GM12892 (cell line): ENCODE measurements at regions not wholly inside any gene's neighbourhood (a gene's known extent, or its start where the extent isn't known, plus 50 kb on each side); places are given as distances from the start of the nearest gene placed in this dataset.

Experiments used
- DNase-seq: peaks from one replicate; pipeline ENCODE4 v3.0.0; 2011; ENCODE audit not compliant: insufficient read length
- FAIRE-seq: peaks from 2 replicates; lab custom pipeline; 2011; peaks lifted over from hg19 to GRCh38; lab: Jason Lieb, UNC
- POLR2A ChIP-seq: IDR thresholded peaks from 2 replicates; pipeline ENCODE4 v1.6.1; 2011; ENCODE audit warnings: low read depth, low read length, control low read depth
- POLR2AphosphoS5 ChIP-seq: IDR thresholded peaks from 2 replicates; pipeline ENCODE4 v1.6.1; 2011; ENCODE audit warnings: low read depth, low read length, control low read depth
- TAF1 ChIP-seq: IDR thresholded peaks from 2 replicates; pipeline ENCODE4 v1.6.1; 2011; ENCODE audit warnings: low read depth, mild to moderate bottlenecking, control low read depth, low read length, borderline replicate concordance

GRCh38 chr12:58034712-58035111 lies 93.3 kb downstream of the ATP23 start:
- no peak for DNase-seq

GRCh38 chr12:58041441-58041840 lies 100.1 kb downstream of the ATP23 start:
- TF ChIP-seq TAF1 (no peak), POLR2AphosphoS5 (no peak)
- FAIRE-seq (no peak), DNase-seq (no peak)

More at GRCh38 chr12:58034712-58035111, 93.3 kb downstream of the ATP23 start:
- no peak for TF ChIP-seq POLR2A
- TF ChIP-seq TAF1: no peak
- no peak for TF ChIP-seq POLR2AphosphoS5
- FAIRE-seq: no peak

GRCh38 chr12:58044966-58045365 lies 103.6 kb downstream of the ATP23 start:
- no peak for TF ChIP-seq TAF1
- no peak for TF ChIP-seq POLR2AphosphoS5
- TF ChIP-seq POLR2A: no peak
- FAIRE-seq: no peak

GRCh38 chr12:58046271-58046670 lies 104.9 kb downstream of the ATP23 start:
- no peak for TF ChIP-seq POLR2A
- no peak for TF ChIP-seq POLR2AphosphoS5
- TF ChIP-seq TAF1: no peak
- FAIRE-seq (no peak), DNase-seq (no peak)

More at GRCh38 chr12:58044966-58045365, 103.6 kb downstream of the ATP23 start:
- no peak for DNase-seq

- no peak for TF ChIP-seq POLR2AphosphoS5
- no peak for TF ChIP-seq TAF1
- TF ChIP-seq POLR2A: no peak
- DNase-seq: no peak
- no peak for FAIRE-seq
Measured at GRCh38 chr12:58051378-58051777, 110.0 kb downstream of the ATP23 start.

GRCh38 chr12:58064666-58065065 lies 123.3 kb downstream of the ATP23 start:
- DNase-seq: no peak
- TF ChIP-seq TAF1: no peak
- no peak for TF ChIP-seq POLR2A
- FAIRE-seq: no peak

GRCh38 chr12:58066296-58066695 lies 124.9 kb downstream of the ATP23 start:
- DNase-seq (no peak), FAIRE-seq (no peak)
- TF ChIP-seq TAF1 (no peak), POLR2A (no peak), POLR2AphosphoS5 (no peak)

- no peak for DNase-seq
- no peak for FAIRE-seq
- TF ChIP-seq POLR2A (no peak), TAF1 (no peak), POLR2AphosphoS5 (no peak)
Measured at GRCh38 chr12:58067610-58068387, 126.4 kb downstream of the ATP23 start.

GRCh38 chr12:58068706-58069105 lies 127.3 kb downstream of the ATP23 start:
- TF ChIP-seq POLR2AphosphoS5 (no peak), TAF1 (no peak), POLR2A (no peak)
- no peak for FAIRE-seq
- no peak for DNase-seq

GRCh38 chr12:58069268-58069963 lies 128.0 kb downstream of the ATP23 start:
- FAIRE-seq (no peak), DNase-seq (no peak)
- TF ChIP-seq TAF1: no peak
- TF ChIP-seq POLR2AphosphoS5: no peak
- no peak for TF ChIP-seq POLR2A

- DNase-seq (no peak), FAIRE-seq (no peak)
- TF ChIP-seq TAF1 (no peak), POLR2AphosphoS5 (no peak), POLR2A (no peak)
Measured at GRCh38 chr12:58071994-58072393, 130.6 kb downstream of the ATP23 start.

GRCh38 chr12:58074259-58074658 lies 132.9 kb downstream of the ATP23 start:
- DNase-seq: no peak
- no peak for FAIRE-seq
- TF ChIP-seq TAF1 (no peak), POLR2A (no peak), POLR2AphosphoS5 (no peak)
